Neural cell (in vitro differentiated cells): ENCODE measurements at regions not wholly inside any gene's neighbourhood (a gene's known extent, or its start where the extent isn't known, plus 50 kb on each side); places are given as distances from the start of the nearest gene placed in this dataset.

Experiments
- EP300 ChIP-seq: fragments of 450-650 bp; conservative IDR thresholded peaks from 2 replicates; pipeline ENCODE4 v1.6.1; 2014; ENCODE audit warnings: antibody characterized with exemption, mild to moderate bottlenecking, moderate library complexity; ENCODE audit not compliant: poor library complexity, severe bottlenecking
- REST ChIP-seq: IDR thresholded peaks from 2 replicates; pipeline ENCODE4 v1.6.1; 2012; ENCODE audit warnings: borderline replicate concordance

GRCh38 chr6:95128439-95128838 is 448.9 kb upstream of the MANEA start:
- TF ChIP-seq EP300 (no peak), REST (no peak)
